ENCODE measurements at regions not wholly inside any gene's neighbourhood (a gene's known extent, or its start where the extent isn't known, plus 50 kb on each side); places are given as distances from the start of the nearest gene placed in this dataset.
A peak's percentile ranks its signal among the peaks of the same experiment; 100 is the strongest.
"Not testable (repeated sequence)": the region's sequence is repeated elsewhere in the genome, so short reads cannot be mapped to it uniquely, and the experiment has no call there.

DNA sequence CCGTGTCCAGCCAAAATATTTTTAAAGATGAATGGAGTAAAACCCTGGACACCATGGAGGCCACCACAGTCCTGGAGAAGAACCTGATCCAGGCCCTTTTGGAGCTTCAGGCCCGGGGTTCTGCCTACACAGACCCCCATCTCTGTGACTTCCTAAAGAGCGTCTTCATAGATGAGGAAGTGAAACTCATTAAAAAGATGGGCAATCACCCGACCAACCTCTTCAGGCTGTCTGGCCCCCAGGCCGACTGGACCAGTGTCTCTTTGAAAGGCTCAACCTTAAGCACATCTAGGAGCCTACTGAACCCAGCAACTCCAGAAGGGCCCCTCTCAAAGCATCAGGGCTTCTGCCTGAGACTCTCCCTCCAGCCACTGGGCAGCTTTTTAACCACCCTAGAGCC is 107.9 kb upstream of the FAM174B start:
- DNase-seq: peak; percentile 35

DNA sequence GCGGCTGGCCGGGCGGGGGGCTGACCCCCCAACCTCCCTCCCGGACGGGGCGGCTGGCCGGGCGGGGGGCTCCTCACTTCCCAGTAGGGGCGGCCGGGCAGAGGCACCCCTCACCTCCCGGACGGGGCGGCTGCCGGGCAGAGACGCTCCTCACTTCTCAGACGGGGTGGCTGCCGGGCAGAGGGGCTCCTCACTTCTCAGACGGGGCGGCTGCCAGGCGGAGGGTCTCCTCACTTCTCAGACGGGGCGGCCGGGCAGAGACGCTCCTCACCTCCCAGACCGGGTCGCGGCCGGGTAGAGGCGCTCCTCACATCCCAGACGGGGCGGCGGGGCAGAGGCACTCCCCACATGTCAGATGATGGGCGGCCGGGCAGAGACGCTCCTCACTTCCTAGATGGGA is 112.6 kb upstream of the FAM174B start:
- DNase-seq: not testable (repeated sequence)

GRCh38 chr15:92770641-92771040 is 115.1 kb upstream of the FAM174B start:
- no peak for DNase-seq

GRCh38 chr15:92772061-92772460 is 116.5 kb upstream of the FAM174B start:
- no peak for DNase-seq

GRCh38 chr15:92772626-92773244 is 117.2 kb upstream of the FAM174B start:
- DNase-seq: no peak

DNA sequence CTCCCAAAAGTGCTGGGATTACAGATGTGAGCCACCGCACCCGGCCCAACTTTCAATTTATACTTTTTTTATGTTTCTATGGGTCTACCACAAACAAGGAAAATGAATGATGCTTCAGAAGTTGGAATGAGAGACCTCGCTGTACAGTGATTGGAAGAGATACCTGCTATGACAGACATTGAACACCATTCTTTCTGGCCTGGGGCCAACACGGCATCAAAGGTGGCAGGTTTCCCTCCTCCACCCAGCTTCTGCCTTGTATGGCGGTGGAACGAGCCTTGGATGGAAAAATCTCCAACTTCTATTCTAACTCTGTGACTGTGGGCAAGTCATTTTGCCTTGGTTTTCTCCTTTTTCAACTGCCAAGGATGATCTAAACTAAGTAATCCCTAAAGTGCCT is 117.8 kb upstream of the FAM174B start:
- no peak for DNase-seq

DNA sequence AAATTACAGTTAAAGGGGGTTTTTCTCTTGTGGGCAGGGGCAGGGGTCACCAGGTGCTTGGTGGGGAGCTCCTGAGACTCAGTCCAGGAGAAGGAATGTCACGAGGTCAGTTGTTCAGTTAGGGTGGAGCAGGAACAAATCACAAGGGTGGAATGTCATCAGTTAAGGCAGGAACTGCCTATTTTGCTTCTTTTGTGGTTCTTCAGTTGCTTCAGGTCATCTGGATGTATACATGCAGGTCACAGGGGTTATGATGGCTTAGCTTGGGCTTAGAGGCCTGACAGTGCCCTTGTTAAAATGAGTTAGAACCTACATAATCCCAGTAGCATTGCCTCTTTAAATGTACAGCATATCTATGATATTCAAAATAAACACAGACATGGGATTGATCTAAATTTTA is 120.2 kb upstream of the CHD2 start:
- DNase-seq: no peak

GRCh38 chr15:92780843-92781242 is 119.3 kb upstream of the CHD2 start:
- DNase-seq: no peak

DNA sequence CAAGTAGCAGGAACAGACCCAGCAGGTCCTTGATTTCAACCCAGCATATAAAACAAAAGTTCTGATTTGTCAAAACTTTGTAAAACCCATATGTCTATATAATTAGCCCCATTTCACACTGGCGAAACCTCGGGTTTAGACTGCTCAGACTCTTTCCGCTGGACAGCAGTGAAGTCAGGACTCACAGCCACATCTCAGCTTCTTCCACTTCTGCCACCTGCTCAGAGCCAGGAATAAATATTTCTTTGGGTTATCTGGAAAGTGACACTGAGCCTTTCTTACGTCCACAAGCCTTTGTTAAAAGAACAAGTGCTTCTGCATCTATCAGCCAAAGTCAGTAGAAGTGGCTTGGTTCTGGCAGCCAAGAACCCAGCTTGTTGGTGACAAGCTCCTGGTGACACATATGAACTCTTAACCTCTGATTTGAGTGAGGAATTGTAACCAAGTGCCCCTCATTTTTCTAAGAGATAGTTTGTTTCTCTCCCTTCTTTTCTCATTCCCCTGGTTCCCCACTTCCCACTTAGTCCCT is 118.1 kb upstream of the CHD2 start:
- DNase-seq: no peak

DNA sequence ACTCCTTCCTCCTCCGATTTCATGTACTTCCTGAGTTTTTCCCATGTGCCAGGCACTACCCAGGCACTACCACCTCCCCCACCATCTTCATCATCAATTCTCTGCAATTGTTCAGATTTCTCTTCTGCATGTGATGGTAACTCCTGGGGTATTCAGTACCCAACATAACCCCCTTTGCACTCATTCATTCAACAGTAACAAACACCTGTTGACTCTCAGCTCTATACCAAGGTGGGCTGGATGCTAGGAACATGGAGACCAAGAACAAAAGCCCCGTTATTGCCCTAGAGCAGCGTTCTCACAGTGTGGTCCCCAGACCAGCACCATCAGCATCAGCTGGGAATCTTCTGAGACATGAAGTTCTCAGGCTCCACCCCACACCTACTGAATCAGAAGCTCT is 113.0 kb upstream of the CHD2 start:
- DNase-seq: no peak

DNA sequence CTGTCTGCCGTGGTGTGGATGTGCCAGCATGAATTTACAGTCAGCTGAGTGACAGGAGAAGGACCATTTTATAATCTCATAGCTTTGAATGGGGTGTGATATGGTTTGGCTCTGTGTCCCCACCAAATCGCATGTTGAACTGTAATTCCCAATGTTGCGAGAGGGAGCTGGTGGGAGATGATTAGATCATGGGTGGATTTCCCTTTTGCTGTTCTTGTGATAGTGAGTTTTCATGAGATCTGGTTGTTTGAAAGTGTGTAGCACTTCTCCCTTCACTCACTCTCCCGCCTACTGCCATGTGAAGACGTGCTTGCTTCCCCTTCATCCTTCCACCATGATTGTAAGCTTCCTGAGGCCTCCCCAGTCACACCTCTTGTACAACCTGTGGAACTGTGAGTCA is 111.9 kb upstream of the CHD2 start:
- no peak for DNase-seq

- not testable (repeated sequence) for DNase-seq
Observed at GRCh38 chr15:92788793-92789192, 111.3 kb upstream of the CHD2 start.

DNA sequence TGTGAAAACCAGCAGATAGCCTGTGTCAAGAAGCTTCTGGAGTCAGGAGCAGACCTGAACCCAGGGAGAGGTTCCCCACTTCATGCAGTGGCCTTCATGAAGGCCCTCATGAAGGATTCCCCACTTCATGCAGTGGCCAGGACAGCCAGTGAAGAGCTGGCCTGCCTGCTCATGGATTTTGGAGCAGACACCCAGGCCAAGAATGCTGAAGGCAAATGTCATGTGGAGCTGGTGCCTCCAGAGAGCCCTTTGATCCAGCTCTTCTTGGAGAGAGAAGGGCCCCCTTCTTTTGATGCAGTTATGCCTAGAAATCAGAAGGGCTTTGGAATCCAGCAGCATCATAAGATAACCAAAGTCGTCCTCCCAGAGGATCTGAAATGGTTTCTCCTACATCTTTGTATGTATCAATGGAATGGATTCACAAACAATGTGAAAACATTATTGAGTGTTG is 103.9 kb upstream of the CHD2 start:
- no peak for DNase-seq

- peak; percentile 91 for DNase-seq
Observed at GRCh38 chr15:92797168-92798052, 102.7 kb upstream of the CHD2 start.

DNA sequence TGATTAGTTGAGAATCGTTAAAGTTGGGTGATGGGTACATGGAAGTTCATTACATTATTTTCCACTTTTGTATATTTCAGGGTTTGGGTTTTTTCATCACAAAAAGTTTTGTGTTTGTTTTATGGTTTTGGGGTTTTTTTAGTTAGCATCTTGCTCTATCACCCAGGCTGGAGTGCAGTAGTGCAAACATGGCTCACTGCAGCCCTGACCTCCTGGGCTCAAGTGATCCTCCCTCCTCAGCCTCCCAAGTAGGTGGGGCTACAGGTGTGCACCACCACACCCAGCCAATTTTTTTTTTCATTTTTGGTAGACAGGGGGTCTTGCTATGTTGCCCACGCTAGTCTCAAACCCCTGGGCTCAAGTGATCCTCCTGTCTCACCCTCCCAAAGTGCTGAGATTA is 100.1 kb upstream of the CHD2 start:
- DNase-seq: no peak

DNA sequence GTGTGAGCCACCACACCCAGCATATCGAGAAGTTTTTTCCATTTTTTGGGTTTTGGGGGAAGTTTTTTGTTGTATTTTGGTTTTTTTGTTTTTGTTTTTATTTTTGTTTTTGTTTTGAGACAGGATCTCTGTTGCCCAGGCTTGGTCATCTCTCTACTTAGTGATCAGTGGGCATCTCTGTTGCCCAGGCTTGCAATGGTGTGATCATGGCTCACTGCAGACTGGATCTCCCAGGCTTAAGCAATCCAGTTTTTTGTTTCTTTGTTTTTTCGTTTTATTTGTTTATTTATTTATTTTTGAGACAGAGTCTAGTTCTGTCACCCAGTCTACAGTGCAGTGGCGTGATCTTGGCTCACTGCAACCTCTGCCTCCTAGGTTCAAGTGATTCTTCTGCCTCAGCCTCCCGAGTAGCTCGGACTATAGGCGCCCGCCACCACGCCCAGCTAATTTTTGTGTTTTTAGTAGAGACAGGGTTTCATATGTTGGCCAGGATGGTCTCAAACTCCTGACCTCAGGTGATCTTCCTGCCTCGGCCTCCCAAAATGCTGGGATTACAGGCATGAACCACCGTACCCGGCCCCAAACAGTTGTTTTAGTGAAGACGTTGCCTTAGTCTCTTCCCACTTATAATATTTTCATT is 99.6 kb upstream of the CHD2 start:
- not testable (repeated sequence) for DNase-seq

GRCh38 chr15:92801056-92801773 is 98.9 kb upstream of the CHD2 start:
- DNase-seq: not testable (repeated sequence)

DNA sequence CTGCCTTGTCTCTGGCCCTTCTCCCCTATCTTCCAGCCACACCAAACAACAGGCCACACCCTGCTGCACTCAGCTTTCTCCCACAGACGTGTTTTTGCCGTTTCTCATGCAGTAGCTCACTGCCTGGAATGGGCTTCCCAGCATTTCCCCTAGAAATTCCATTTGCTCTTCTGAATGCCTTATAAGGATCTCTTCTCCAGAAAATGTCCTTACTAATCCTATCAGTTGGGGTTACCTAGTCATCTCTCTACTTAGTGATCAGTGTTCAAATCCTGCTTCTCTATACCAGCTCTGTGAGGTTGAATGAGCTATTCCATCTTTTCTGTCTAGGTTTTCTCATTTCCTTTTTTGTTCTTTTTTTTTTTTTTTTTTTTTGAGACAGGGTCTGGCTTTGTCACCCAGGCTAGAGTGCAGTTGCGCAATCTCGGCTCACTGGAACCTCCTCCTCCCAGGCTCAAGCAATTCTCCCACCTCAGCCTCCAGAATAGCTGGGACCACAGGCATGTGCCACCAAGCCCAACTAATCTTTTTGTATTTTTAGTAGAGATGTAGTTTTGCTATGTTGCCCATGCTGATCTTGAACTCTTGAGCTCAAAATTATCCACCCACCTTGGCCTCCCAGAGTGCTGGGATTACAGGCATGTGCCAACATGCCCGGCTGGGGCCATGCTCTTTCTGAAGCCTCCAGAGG is 98.2 kb upstream of the CHD2 start:
- DNase-seq: no peak

DNA sequence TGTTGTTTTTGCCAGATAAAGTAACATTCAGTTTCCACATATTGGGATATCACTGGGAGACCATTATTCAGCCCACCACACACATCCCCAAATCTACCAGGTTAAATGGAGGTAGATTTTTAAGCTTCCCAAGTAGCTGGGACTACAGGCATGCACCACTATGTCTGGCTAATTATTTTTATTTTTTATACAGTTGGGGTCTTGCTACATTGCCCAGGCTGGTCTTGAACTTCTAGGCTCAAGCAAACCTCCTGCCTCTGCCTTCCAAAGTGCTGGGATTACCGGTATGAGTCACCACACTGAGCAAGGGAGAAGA is 96.6 kb upstream of the CHD2 start:
- DNase-seq: no peak

- peak; percentile 84 for DNase-seq
Observed at GRCh38 chr15:92803852-92804609, 96.1 kb upstream of the CHD2 start.

GRCh38 chr15:92804610-92804936 is 95.6 kb upstream of the CHD2 start:
- not testable (repeated sequence) for DNase-seq

Data from RPMI8226 (cell line).